NCI-H524 (cell line): ENCODE measurements at regions not wholly inside any gene's neighbourhood (a gene's known extent, or its start where the extent isn't known, plus 50 kb on each side); places are given as distances from the start of the nearest gene placed in this dataset.

Source experiments
- DNase-seq, 2 experiments: peaks; one replicate each; lab custom pipeline; 2025; lab: John Stamatoyannopoulos, UW

GRCh38 chr13:86201477-86201876 is 402.3 kb upstream of the SLITRK6 start:
- no peak for DNase-seq

GRCh38 chr13:86193281-86193680 is 394.1 kb upstream of the SLITRK6 start:
- no peak for DNase-seq

- DNase-seq, result no peak
These were observed 389.0 kb upstream of the SLITRK6 start for GRCh38 chr13:86188170-86188569.

GRCh38 chr13:86185636-86186035 is 386.4 kb upstream of the SLITRK6 start:
- no peak for DNase-seq

GRCh38 chr13:86185107-86185506 is 385.9 kb upstream of the SLITRK6 start:
- DNase-seq, result no peak

GRCh38 chr13:86174622-86175021 is 375.4 kb upstream of the SLITRK6 start:
- no peak for DNase-seq

GRCh38 chr13:86172961-86173360 is 373.7 kb upstream of the SLITRK6 start:
- DNase-seq, result no peak

GRCh38 chr13:86161257-86161656 is 362.0 kb upstream of the SLITRK6 start:
- DNase-seq, result no peak

- no peak for DNase-seq
These were observed 356.5 kb upstream of the SLITRK6 start for GRCh38 chr13:86155756-86156155.

GRCh38 chr13:86142080-86142479 is 342.9 kb upstream of the SLITRK6 start:
- DNase-seq, result no peak

GRCh38 chr13:86135856-86136255 is 336.6 kb upstream of the SLITRK6 start:
- no peak for DNase-seq

- no peak for DNase-seq
These were observed 322.7 kb upstream of the SLITRK6 start for GRCh38 chr13:86121881-86122280.

GRCh38 chr13:86109107-86109506 is 309.9 kb upstream of the SLITRK6 start:
- no peak for DNase-seq

- DNase-seq, result no peak
These were observed 309.1 kb upstream of the SLITRK6 start for GRCh38 chr13:86108334-86108733.

- no peak for DNase-seq
These were observed 299.3 kb upstream of the SLITRK6 start for GRCh38 chr13:86098511-86098910.

GRCh38 chr13:86095351-86095750 is 296.1 kb upstream of the SLITRK6 start:
- no peak for DNase-seq

GRCh38 chr13:86090181-86090580 is 291.0 kb upstream of the SLITRK6 start:
- DNase-seq, result no peak

GRCh38 chr13:86087244-86087643 is 288.0 kb upstream of the SLITRK6 start:
- DNase-seq, result no peak

- DNase-seq, result peak in 1 of 2 experiments; percentile 24
These were observed 286.7 kb upstream of the SLITRK6 start for GRCh38 chr13:86085890-86086289.

GRCh38 chr13:86082121-86082520 is 282.9 kb upstream of the SLITRK6 start:
- no peak for DNase-seq

- no peak for DNase-seq
These were observed 281.2 kb upstream of the SLITRK6 start for GRCh38 chr13:86080340-86080995.

GRCh38 chr13:86066611-86067365 is 267.6 kb upstream of the SLITRK6 start:
- no peak for DNase-seq

- no peak for DNase-seq
These were observed 252.9 kb upstream of the SLITRK6 start for GRCh38 chr13:86052141-86052540.
